Activated naive CD8-positive, alpha-beta T cell (primary cell): ENCODE measurements at regions not wholly inside any gene's neighbourhood (a gene's known extent, or its start where the extent isn't known, plus 50 kb on each side); places are given as distances from the start of the nearest gene placed in this dataset.

ENCODE experiments used
- H3K27ac Mint-ChIP-seq: one replicate; pipeline ENCODE4 v1.8.0; 2021; ENCODE audit warnings: mixed read lengths
- H3K27me3 Mint-ChIP-seq: one replicate; pipeline ENCODE4 v1.8.0; 2021; ENCODE audit warnings: mixed read lengths
- H3K36me3 Mint-ChIP-seq: one replicate; pipeline ENCODE4 v1.8.0; 2021; ENCODE audit warnings: mixed read lengths
- H3K4me1 Mint-ChIP-seq: one replicate; pipeline ENCODE4 v1.8.0; 2021; ENCODE audit warnings: low read depth, mixed read lengths
- H3K4me3 Mint-ChIP-seq: one replicate; pipeline ENCODE4 v1.8.0; 2021; ENCODE audit warnings: mild to moderate bottlenecking, mixed read lengths
- H3K9me3 Mint-ChIP-seq: one replicate; pipeline ENCODE4 v1.8.0; 2021; ENCODE audit warnings: low read depth, mixed read lengths

DNA sequence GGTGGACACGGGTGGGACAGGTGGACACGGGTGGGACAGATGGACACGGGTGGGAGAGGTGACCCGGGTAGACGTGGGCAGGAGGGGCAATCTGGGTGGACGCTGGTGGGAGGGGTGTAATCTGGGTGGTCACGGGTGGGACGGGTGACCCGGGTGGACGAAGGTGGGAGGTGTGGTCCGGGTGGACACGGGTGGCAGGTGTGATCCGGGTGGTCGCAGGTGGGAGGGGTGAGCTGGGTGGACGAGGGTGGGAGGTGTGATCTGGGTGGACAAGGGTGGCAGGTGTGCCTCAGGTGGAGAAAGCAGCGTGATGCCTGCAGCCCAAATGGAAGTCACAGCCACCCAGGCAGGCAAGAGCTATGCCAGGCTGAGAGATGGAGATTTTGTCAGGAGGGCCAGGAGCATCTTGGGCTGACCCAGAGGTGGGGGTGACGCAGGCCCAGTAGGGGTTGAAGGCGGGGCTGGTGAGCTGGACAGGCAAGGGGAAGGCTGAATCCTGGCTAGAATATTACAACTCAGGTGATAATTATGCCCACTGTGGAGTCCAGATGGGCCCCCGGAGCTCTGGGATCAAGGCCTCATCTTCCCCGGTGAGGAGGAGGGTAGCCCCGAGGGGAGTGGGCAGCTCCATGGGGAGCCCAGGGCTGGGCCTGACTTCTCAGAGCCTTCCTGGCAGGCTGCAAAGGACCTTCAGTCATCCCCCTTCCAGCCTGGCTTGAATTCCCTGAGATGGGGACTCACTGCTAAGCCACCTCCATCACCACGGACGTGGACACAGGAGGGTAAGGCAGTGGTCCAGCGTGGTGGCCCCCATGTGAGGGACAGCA is 100.0 kb downstream of the ADRA2C start:
- Mint-ChIP-seq H3K4me1 (peaks cover 4% of the 10 kb centered on the region), H3K27ac (no peak overlapping the region), H3K4me3 (no peak overlapping the region), H3K27me3 (peaks cover 11% of the 10 kb centered on the region), H3K9me3 (no peaks in the 10 kb centered on the region), H3K36me3 (no peaks in the 10 kb centered on the region)

DNA sequence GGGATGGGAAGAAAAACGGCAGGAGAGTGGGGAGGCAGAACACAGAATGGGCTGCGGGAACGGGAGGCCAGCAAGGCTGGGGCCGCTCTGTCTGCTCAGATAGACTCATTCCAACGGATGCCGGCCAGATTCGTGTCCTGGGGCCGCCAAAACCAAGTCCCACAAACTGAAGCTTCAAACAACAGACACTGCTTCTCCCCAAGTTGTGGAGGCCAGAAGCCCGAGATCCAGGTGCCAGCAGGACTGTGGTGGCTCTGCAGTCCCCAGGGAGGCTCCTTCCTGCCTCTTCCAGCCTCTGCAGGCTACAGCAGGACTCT is 100.6 kb downstream of the ADRA2C start:
- no peak overlapping the region for H3K4me3 Mint-ChIP-seq
- peaks cover 11% of the 10 kb centered on the region for H3K27me3 Mint-ChIP-seq
- no peak overlapping the region for H3K27ac Mint-ChIP-seq
- peaks cover 4% of the 10 kb centered on the region for H3K4me1 Mint-ChIP-seq
- H3K36me3 Mint-ChIP-seq = no peaks in the 10 kb centered on the region
- no peaks in the 10 kb centered on the region for H3K9me3 Mint-ChIP-seq

DNA sequence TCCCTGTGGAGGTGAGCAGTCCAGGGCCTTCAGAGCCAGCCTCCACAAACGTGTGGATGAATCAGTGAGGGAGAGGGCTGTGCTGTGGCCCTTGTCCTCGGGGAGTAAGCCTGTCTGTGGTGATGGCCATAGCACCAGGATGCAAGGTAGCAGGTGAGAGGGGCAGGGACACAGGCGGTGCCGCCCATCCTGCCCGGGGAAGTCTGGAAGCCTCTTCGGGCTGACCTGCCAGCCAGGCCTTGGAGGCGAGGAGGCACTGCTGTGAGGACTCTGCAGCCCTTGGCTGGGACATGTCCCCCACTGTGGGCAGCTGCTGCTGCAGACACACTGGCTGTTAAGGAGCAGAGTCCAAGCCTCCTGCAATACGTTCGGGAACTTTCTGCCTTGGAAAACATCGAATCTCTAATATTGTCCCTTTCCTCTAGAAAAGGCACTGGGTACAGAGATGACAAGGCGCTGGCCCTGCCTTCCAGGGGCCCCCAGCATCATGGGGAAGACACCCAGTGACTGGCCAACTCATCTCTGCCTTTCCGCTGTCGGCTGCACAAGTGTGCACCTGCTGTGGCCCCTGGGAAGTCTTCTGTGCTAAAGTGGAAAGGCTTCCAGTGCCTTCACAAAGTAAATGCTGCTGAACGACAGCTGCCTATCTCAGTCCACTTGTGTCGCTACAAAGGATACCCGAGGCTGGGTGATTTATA is 101.4 kb downstream of the ADRA2C start:
- peaks cover 6% of the 10 kb centered on the region for H3K4me1 Mint-ChIP-seq
- no peak overlapping the region for H3K4me3 Mint-ChIP-seq
- H3K27ac Mint-ChIP-seq = no peak overlapping the region
- no peaks in the 10 kb centered on the region for H3K9me3 Mint-ChIP-seq
- no peaks in the 10 kb centered on the region for H3K36me3 Mint-ChIP-seq
- peaks cover 11% of the 10 kb centered on the region for H3K27me3 Mint-ChIP-seq

DNA sequence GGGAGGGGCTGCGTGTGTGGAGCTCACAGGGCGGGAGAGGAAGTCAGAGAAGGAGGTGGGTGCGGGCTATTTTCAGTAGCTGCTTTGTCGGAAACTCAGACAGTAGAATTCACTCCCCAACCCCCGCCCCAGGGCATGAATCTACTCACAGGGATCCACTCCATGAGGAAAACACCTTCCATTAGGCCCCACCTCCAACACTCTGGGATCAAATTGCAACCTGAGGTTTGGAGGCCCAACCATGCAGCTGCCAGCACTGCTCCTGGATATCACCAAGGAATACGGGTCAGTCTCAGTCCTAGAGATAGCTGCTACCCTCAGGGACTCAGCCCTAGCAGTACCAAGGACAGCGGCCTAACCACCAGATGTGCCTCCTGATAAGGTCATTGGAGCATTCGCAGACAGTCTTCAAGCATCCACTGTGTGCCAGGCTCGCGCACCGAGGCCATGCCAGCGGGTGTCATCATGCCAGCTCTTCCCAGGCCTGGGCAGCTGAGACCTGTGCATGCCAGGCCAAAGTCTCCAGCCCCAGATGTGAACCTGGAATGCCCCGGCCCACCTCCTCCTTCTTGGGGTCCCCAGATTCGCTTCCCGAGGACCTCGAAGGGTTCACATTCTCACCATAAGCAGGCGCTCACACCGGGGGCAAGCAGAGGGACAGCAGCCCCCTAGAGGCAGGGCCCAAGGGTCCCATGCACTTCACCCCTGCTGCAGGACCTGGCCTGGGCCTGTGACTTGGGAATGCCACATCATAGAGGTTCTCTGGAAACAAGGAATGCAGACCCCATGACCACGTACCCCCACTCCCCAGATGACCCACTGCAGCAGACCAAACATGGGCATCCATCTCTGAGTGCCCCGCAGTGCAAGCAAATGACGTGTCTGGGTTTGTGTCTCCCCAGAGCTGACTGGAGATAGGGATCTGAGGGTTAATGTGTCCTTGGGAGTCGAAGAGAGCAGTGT is 102.3 kb downstream of the ADRA2C start:
- H3K27me3 Mint-ChIP-seq = peaks cover 14% of the 10 kb centered on the region
- no peaks in the 10 kb centered on the region for H3K36me3 Mint-ChIP-seq
- no peaks in the 10 kb centered on the region for H3K9me3 Mint-ChIP-seq
- peaks cover 6% of the 10 kb centered on the region for H3K4me1 Mint-ChIP-seq
- H3K27ac Mint-ChIP-seq = no peak overlapping the region
- H3K4me3 Mint-ChIP-seq = no peak overlapping the region

DNA sequence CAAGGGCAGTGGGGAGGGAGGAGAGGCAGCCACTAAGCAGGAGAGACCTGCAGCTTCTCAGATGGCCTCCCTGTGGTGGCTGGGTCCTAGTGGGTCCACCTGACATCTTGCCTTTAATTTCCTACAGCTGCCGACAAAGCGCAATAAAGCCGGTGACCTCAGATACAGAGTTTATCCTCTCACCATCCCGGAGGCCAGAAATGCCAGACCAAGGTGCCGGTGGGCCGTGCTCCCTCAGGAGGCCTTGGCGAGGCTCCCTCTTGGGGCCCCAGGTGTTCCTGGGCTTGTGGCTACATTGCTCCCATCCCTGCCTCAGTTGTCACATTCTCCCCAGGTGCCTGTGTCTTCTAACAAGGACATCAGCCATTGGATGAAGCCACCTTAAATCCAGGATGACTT is 103.0 kb downstream of the ADRA2C start:
- H3K27ac Mint-ChIP-seq = no peak overlapping the region
- peaks cover 6% of the 10 kb centered on the region for H3K4me1 Mint-ChIP-seq
- H3K4me3 Mint-ChIP-seq = no peak overlapping the region
- no peaks in the 10 kb centered on the region for H3K9me3 Mint-ChIP-seq
- peaks cover 15% of the 10 kb centered on the region for H3K27me3 Mint-ChIP-seq
- H3K36me3 Mint-ChIP-seq = no peaks in the 10 kb centered on the region

DNA sequence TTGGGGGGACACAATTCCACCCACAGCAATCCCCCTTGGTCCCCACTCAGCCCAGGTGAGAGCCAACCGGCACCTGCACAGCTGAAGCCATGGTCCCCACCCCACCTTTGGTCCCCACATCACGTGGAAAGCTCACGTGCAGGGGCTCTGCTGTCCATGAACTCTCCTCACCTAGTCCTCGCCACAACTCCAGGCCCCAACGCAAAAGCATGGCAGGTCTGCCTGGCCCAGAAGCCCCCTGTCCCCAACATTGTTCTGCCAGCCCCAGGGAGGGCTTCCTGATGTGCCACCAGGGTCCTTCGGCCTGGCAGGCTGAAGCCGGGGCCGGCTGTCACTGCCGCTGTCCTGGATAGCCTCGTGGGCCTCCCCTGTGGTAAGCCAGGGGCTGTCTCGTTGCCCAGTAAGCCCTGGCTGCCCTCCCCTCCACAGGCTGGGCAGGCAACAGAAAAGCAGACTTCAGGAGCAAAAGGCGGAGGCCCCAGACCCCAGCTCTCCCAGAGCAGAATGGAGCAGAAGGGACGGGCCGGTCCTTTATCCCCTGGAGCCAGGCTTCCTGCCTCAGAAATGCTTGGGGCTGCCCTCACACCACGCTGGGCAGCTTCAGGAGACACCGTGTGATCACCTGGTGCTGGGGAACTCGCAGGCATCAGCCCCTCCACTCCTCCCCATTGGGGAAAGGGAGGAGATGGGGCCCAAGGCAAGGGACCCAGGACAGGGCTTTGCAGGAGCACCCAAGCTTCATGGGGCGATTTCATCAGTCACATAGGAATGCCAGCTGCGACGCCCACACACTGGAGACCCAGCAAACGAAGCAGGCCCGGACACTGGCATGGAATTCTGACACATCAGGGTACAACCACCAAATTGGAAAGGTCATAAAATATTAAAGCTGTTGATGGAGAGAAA is 103.7 kb downstream of the ADRA2C start:
- Mint-ChIP-seq H3K27me3 (peaks cover 17% of the 10 kb centered on the region), H3K9me3 (no peaks in the 10 kb centered on the region), H3K4me3 (no peak overlapping the region), H3K4me1 (peaks cover 6% of the 10 kb centered on the region), H3K27ac (no peak overlapping the region), H3K36me3 (no peaks in the 10 kb centered on the region)

DNA sequence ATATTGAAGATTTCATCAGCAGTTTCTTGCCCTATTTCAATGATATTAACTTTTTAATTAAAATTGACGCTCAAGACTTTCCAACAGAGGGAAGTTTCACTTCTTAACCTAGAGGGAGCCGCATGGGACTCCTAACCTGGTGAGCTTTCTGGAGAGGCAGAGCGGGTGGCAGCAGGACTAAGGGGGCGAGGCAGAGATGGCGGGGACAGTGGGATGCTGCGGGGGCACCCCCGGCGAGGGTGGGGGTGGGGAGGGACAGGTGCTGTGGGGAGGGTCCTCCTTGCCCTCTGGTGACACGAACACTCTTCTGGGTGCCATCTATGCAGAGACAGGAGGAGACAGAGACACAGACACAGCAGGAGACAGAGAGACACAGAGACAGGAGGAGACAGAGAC is 104.4 kb downstream of the ADRA2C start:
- peaks cover 18% of the 10 kb centered on the region for H3K27me3 Mint-ChIP-seq

DNA sequence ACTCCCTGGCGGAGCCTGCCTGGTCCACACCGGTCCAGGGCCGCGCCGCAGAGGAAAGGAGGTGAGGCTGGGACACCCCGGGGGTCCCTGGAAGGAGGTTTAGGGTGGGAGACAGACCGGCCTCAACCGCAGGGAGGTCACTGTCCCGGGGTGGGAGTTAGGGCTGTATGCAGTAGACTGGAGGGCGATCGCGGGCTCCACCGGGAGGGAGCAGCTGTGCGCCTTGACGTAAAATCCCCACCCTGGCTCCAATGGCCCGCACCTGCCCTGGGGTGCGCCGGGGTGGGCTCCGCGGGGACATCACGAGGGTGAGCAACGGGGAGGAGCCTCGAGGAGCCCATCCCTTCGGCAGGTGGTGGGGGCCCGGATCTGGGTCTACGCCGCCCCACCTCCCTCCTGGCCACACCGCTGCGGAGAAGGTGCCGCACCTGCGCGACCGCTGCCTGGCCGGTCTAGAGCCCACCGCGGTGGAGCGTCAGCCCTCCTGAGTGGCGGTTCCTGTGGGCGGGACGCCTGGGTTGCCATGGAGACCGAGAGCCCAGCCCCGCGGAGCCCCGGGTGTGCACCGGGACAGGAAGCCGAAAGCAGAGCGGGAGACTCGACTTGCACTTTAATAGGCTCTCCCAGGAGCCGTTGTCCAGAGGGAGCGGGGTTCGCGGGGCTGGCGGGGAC is 105.1 kb downstream of the ADRA2C start:
- Mint-ChIP-seq H3K4me1 (peaks cover 6% of the 10 kb centered on the region), H3K36me3 (no peaks in the 10 kb centered on the region), H3K27me3 (peaks cover 18% of the 10 kb centered on the region), H3K27ac (no peak overlapping the region), H3K9me3 (no peaks in the 10 kb centered on the region), H3K4me3 (peak overlapping the region; percentile 56)

More for the DNA sequence above, 104.4 kb downstream of the ADRA2C start:
- Mint-ChIP-seq H3K9me3 (no peaks in the 10 kb centered on the region), H3K4me1 (peaks cover 6% of the 10 kb centered on the region), H3K4me3 (peak overlapping the region; percentile 56), H3K27ac (no peak overlapping the region), H3K36me3 (no peaks in the 10 kb centered on the region)

DNA sequence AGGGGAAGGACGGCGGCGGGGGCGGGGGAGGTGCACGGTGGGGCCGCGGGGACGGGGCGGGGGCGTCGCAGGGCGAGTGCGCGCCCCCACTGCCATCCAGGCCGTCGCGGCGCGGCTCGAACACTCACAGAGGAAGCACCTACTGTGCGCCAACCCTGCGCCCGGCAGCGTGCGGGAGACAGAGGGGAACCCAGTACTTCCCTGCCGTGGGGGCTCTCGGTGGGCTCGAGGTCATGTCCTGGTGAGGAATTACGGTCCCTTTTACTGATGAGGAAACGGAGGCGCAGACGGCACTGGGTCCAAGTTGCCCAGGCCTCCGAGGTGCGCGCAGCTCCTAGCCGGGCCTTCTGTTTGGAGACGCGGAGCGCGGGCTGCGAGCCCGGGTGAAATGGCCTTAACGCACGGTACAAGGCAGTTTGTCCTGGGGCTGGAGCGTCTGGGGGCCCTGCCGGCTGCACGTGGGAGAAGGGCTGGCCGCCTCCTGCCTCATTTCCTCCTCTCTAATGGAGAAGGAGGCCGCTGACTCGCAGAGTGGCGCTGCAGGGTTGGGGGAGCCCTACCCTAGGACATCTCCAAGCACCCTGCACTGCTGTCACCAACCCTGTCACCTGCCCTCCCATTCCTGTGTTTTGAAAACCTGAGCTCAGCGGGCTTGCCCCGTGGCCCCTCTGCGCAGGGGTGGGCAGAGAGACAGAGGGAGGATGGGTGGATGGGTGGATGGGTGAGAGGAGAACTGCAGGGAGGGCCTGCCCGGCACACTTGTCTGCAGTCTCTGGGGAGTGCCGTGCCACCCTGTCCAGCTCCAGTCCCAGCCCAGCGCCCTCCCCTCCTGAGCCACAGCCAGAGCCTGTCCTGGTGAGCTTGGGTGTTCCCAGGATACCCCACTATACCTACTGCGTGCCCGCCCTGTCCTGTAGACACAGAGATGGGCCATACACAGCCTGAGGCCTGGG is 106.0 kb downstream of the ADRA2C start:
- peak overlapping the region; percentile 20 for H3K4me3 Mint-ChIP-seq
- H3K27ac Mint-ChIP-seq = no peak overlapping the region
- peaks cover 20% of the 10 kb centered on the region for H3K27me3 Mint-ChIP-seq
- H3K36me3 Mint-ChIP-seq = no peaks in the 10 kb centered on the region
- peaks cover 6% of the 10 kb centered on the region for H3K4me1 Mint-ChIP-seq
- H3K9me3 Mint-ChIP-seq = no peaks in the 10 kb centered on the region

DNA sequence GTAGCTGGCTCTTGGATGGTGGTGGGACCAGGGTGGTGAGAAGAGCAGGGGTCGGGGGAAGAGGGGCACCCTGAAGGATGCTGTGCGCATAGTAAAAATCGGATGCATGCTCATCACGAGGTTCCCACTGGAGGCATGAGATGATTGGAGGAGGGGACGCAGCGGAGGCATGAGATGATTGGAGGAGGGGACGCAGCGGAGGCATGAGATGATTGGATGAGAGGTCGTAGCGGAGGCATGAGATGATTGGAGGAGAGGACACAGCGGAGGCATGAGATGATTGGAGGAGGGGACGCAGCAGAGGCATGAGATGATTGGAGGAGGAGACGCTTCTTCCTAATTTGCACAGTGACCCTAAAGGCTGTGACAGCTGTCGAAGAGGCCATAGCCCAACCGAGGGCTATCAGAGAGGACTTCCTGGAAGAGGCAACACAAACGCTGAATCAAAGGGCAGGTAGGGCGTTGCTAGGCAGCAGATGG is 106.7 kb downstream of the ADRA2C start:
- peaks cover 26% of the 10 kb centered on the region for H3K27me3 Mint-ChIP-seq
- peaks cover 4% of the 10 kb centered on the region for H3K36me3 Mint-ChIP-seq
- H3K9me3 Mint-ChIP-seq = peaks cover 5% of the 10 kb centered on the region
- H3K4me3 Mint-ChIP-seq = no peak overlapping the region
- H3K4me1 Mint-ChIP-seq = peaks cover 6% of the 10 kb centered on the region
- no peak overlapping the region for H3K27ac Mint-ChIP-seq

DNA sequence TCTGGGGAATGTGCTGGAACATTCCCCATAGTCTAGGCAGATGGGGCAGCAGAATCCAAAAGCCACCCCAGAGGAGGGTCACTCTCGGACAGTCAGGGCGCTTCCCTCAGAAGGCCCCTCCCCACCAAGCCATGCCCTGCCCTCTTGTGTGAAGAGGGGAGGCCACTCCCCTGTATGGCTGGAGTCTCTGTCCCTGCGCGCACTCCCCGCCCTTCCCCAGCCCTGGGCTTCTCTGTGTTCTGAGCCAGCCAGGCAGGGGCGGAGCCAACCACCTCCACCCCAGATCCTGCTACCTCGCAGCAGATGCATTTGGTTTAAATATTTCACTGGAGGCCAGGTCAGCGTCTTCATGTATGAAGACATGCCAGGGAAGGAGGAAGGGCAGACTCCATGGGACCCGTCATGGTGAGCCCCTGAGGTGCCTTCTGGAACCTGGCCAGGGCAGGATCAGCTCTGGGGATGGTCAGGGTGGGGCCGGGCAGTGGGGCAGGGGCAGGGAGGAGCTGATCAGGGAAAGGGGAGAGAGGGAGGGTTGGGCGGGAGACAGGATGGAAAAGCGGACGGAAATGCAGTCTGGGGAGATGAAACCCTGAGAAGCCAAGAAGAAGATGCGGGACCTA is 107.3 kb downstream of the ADRA2C start:
- no peak overlapping the region for H3K27ac Mint-ChIP-seq
- H3K9me3 Mint-ChIP-seq = peaks cover 10% of the 10 kb centered on the region
- H3K4me1 Mint-ChIP-seq = peaks cover 6% of the 10 kb centered on the region
- H3K27me3 Mint-ChIP-seq = peaks cover 32% of the 10 kb centered on the region
- H3K36me3 Mint-ChIP-seq = peaks cover 4% of the 10 kb centered on the region
- H3K4me3 Mint-ChIP-seq = no peak overlapping the region

DNA sequence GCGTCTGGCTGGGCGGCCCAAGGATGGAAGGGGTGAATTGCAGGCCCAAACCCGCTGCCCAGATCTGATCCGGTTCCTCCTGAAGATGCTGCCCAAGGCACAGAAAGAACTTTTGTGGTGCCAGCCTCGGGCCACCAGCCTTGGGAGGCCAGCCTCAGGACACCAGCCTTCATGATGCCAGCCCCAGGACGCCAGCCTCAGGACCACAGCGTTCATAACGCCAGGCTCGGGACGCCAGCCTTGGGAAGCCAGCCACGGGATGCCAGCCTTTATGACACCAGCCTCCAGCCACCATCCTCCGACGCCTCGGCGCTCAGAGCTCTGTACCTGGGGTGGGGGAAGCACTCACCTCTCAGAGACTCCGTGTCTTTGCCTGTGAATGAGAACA is 107.8 kb downstream of the ADRA2C start:
- Mint-ChIP-seq H3K36me3 (peaks cover 4% of the 10 kb centered on the region), H3K27ac (no peak overlapping the region), H3K27me3 (peaks cover 37% of the 10 kb centered on the region), H3K4me3 (no peak overlapping the region), H3K4me1 (peaks cover 7% of the 10 kb centered on the region), H3K9me3 (peaks cover 10% of the 10 kb centered on the region)
